ENCODE measurements at regions not wholly inside any gene's neighbourhood (a gene's known extent, or its start where the extent isn't known, plus 50 kb on each side); places are given as distances from the start of the nearest gene placed in this dataset.

DNA sequence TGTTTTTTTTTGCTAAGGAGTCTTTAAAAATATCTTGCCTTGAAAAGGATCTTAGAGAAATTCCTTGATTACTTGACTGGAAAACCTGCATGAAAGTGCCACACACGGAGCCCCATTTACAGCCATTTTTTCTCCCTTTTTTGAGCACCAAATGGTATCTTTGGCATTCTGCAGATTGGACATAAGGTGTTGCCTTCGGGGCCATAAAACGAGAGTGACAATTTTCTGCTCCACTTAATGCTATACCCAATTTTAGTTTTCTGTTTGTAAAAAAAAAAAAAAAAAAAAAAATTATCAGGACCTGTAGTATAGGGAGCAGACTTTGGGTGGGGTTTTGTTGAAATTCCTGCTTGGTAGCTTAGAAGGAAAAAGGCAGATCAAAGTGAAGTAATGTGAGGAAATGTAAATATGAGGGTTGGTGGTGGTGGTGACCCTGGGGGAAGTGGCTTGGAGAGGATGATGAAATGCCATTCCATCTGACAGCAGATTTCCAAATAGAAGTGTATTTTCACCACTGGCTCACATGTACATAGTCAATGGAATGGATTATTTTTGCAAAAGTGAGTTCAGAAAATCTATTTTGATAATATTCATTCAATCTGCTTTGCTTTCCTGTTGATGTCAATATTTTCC is 212.1 kb upstream of the SOX4 start:
- no peak overlapping the region for H3K27ac Mint-ChIP-seq
- H3K4me3 Mint-ChIP-seq: no peak overlapping the region
- H3K4me1 Mint-ChIP-seq (ENCODE audit: low read depth): no peaks in the 10 kb centered on the region
- H3K9me3 Mint-ChIP-seq (ENCODE audit: low read depth): no peaks in the 10 kb centered on the region
- H3K36me3 Mint-ChIP-seq: no peaks in the 10 kb centered on the region
- H3K27me3 Mint-ChIP-seq: peaks cover 3% of the 10 kb centered on the region

DNA sequence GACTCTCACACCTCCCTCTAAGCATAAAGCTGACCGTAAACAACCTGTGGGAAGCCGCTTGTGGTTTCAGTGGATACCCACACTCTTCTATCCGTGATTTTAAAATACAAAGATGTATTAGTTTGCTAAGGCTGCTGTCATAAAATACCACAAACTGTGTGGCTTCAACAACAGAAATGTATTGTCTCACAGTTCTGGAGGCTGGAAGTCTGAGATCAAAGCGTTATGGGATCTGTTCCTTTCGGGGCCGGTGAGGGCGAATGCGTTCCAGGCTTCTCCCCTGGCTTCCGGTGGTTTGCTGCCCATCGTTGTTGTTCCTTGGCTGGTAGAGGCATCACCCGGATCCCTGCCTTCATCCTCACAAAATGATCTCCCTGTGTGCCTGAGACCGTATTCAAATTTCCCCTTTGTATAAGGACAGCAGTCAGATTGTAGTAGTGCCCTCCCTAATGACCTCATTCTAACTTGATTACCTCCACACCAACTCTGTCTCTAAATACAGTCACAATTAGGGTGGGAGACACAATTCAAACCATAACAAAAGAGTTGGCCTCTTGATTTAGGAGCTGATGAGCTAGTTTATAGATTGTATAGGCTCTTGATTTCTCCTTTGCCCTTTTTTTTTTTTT is 210.6 kb upstream of the SOX4 start:
- Mint-ChIP-seq H3K4me1 (ENCODE audit: low read depth) (no peaks in the 10 kb centered on the region), H3K4me3 (no peak overlapping the region), H3K9me3 (ENCODE audit: low read depth) (no peaks in the 10 kb centered on the region), H3K27ac (no peak overlapping the region), H3K36me3 (no peaks in the 10 kb centered on the region), H3K27me3 (peaks cover 3% of the 10 kb centered on the region)

DNA sequence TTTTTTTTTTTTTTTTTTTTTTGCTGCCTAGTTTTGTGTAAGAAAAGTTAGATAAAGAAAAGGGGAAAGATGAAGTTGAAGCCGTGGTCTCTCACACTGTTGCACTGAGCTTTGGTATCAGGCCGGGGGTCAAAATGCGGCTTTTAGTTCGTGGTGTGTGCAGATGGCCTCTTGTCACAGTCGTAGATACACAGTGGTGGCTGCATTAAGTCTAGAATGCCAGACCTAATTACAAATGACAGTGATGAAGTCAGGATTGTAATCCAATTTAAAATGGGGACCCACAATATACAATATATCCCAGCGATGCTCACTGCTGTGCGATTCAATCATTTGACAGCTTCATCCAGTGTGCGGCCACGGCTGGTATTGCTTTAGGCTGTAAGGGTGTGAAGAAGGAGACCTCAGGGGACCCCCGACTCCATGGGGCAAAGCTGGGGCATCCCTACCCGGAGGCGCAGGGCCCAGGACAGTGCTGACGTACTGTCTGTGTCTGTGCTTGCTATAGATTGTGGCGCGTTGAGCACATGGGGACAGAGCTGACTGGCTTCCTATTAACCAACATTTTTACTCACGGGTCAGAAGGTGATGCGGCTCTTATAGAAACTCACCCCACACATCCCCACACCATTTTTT is 210.0 kb upstream of the SOX4 start:
- Mint-ChIP-seq H3K27me3 (peaks cover 3% of the 10 kb centered on the region), H3K9me3 (ENCODE audit: low read depth) (no peaks in the 10 kb centered on the region), H3K27ac (no peak overlapping the region), H3K36me3 (no peaks in the 10 kb centered on the region), H3K4me3 (no peak overlapping the region), H3K4me1 (ENCODE audit: low read depth) (no peaks in the 10 kb centered on the region)

DNA sequence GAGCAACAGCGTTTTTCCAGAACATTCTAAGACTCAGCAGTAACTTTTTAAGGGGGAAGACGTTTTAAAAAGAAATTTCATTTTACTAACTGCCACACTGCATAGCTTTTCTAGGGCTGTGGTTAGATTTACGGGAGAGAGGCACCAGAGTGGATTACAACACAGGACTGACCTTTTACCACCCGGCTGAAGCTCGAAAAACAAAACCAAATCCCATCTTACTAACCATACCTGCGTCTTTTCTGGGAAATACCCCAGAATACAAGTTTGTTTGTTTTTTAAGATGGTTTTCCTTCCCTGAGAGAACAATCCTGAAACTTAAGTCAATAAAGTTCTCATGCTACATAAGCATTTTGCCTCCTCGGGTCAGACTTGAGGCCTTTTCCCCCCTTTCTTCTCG is 209.3 kb upstream of the SOX4 start:
- Mint-ChIP-seq H3K36me3 (no peaks in the 10 kb centered on the region), H3K27ac (no peak overlapping the region), H3K9me3 (ENCODE audit: low read depth) (no peaks in the 10 kb centered on the region), H3K4me3 (no peak overlapping the region), H3K4me1 (ENCODE audit: low read depth) (no peaks in the 10 kb centered on the region), H3K27me3 (peaks cover 3% of the 10 kb centered on the region)

DNA sequence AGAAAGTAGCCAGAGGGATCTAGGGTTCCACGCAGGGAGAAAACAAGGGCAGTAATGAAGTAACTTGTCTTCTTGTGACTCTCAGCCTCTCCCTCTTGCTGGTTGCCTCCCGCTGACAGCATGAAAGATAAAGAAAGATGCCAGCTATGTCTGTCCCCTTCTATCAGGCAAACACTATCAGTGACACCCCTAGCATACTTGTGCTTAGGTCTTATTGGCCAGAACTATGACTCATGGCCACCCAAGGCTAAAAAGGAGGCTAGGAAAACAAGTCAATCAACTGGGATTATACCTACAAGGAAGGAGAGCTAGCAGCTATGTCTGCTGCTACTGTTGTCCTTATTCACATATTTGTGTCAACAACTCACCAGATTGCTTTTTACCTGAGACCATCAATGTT is 206.8 kb upstream of the SOX4 start:
- Mint-ChIP-seq H3K4me3 (no peak overlapping the region), H3K4me1 (ENCODE audit: low read depth) (no peaks in the 10 kb centered on the region), H3K27me3 (peaks cover 3% of the 10 kb centered on the region), H3K36me3 (no peaks in the 10 kb centered on the region), H3K9me3 (ENCODE audit: low read depth) (no peaks in the 10 kb centered on the region), H3K27ac (no peak overlapping the region)

DNA sequence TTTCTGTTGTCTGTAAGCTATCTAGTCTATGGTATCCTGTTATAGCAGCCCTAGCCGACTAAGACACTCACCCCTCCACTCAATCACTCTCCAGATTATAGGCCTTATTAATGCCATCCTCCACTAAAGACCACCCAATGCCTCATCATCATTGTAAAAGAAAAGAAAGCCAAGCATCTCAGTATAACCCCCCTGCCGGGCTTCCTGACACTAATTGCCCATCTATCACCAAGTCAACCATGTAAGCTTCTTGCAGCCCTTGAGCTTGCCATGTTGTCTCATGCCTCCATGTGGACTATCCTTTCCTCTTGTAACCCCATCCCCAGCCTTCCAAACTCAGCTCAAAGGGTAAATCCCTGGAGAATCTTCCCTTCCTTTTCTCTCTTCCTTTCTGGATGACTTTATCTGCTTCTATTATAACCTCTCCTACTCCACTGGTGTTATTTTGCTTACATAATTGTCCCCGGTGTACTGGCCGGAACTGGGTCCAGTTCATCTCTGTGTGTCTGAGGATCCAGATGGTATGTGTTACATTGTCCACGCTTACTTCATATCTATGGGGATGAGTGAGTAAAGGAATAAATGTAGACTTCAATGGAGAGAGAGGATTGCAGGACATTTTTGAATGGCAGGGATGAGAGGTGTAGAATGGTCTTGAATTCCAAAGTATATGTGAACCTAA is 202.9 kb upstream of the SOX4 start:
- H3K27ac Mint-ChIP-seq: no peak overlapping the region
- H3K27me3 Mint-ChIP-seq: peaks cover 1% of the 10 kb centered on the region
- H3K36me3 Mint-ChIP-seq: no peaks in the 10 kb centered on the region
- no peak overlapping the region for H3K4me3 Mint-ChIP-seq
- no peaks in the 10 kb centered on the region for H3K4me1 Mint-ChIP-seq (ENCODE audit: low read depth)
- no peaks in the 10 kb centered on the region for H3K9me3 Mint-ChIP-seq (ENCODE audit: low read depth)

DNA sequence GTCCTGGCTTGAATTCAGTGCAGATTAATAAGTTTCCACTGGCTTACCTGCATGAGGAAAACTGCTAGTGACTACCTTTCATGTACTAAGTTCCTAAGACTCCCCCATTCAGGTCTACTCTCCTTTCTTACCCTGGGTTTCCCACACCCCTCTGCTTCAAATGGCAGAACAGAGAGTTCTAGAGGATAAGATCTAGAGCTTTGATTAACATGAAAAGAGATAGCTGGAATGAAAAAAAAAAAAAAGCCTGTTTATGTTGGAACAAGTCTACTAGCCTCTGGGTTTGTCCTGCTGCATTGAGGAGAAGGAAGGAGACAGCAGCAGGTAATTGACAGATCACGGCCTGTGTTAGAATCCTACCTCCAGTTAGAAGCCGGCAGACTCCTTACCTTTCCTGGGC is 201.4 kb upstream of the SOX4 start:
- Mint-ChIP-seq H3K4me1 (ENCODE audit: low read depth) (no peaks in the 10 kb centered on the region), H3K9me3 (ENCODE audit: low read depth) (no peaks in the 10 kb centered on the region), H3K36me3 (no peaks in the 10 kb centered on the region), H3K4me3 (no peak overlapping the region), H3K27ac (no peak overlapping the region), H3K27me3 (no peaks in the 10 kb centered on the region)

DNA sequence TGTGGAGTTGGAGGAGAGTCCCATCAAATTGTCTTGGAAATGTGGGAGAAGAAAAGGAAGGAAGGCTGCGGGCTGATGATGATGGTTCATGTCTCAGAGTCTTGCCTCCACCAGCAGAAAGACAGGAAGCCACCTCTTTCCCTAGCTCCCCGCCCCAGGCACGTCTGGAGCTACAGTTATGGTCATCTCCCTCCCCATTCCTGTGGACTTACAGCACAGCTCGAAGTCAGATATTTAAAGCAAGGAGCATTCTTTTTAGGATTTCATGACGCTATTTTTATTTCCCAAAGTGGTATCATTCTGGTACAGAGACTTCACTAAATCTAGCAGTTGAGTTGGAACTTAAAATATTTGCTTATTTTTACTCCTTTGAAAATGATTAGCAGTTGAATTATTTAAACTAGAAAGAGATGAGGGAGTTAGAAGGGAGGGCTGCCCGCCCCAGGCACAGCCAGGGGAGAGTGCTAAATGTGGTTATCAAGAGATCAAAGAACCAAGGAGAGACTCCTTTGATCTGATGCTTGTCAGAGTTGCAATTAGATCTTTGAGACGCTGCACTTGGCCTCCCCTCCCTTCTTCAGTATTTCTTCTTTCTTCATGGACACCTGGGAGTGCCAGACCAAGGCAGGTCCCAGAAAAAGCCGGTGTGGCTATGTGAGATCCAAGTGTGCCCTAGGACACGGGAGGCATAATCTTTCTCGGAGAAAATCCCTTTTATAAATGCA is 199.9 kb upstream of the SOX4 start:
- no peak overlapping the region for H3K27ac Mint-ChIP-seq
- H3K27me3 Mint-ChIP-seq: no peaks in the 10 kb centered on the region
- H3K9me3 Mint-ChIP-seq (ENCODE audit: low read depth): no peaks in the 10 kb centered on the region
- H3K36me3 Mint-ChIP-seq: no peaks in the 10 kb centered on the region
- H3K4me3 Mint-ChIP-seq: no peak overlapping the region
- no peaks in the 10 kb centered on the region for H3K4me1 Mint-ChIP-seq (ENCODE audit: low read depth)

DNA sequence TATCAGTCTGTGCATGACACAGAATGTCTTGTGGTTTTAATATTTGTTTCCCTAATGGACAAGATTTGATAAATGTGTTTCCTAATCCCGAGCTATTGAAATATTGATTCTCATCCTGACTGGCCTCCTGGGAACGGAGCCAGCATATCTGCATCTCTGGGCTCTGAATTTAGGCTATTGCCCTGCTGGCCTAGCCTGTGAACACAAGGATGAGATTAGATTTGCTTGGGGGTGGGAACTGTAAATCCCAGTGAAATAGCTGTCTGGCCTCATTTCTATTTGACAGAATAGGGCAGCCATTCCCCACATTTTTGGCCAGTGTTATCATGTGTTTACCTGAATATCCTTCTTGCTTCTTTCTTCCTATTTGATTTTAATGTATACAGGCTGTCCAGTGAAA is 198.4 kb upstream of the SOX4 start:
- Mint-ChIP-seq H3K4me1 (ENCODE audit: low read depth) (no peaks in the 10 kb centered on the region), H3K4me3 (no peak overlapping the region), H3K27ac (no peak overlapping the region), H3K27me3 (no peaks in the 10 kb centered on the region), H3K36me3 (no peaks in the 10 kb centered on the region), H3K9me3 (ENCODE audit: low read depth) (no peaks in the 10 kb centered on the region)

DNA sequence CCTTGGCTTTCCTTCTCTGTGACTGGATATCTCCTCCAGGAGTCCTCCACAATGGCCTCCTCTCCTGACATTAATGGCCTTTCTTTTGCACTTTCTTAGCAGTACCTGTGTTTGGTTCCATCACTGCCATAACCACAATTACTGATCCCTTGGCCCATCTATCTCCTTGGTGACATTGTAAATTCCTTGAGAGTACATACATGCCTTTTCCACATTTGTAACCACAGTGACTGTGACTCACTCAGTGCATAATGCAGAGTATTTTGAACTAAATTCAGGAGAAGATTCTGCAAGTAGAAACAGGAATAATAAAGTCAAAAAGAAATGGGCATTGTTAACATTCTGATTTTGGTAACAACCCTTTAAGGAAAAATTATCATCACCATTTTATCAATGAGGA is 197.2 kb upstream of the SOX4 start:
- H3K4me1 Mint-ChIP-seq (ENCODE audit: low read depth): no peaks in the 10 kb centered on the region
- no peak overlapping the region for H3K4me3 Mint-ChIP-seq
- H3K9me3 Mint-ChIP-seq (ENCODE audit: low read depth): no peaks in the 10 kb centered on the region
- no peaks in the 10 kb centered on the region for H3K27me3 Mint-ChIP-seq
- H3K36me3 Mint-ChIP-seq: no peaks in the 10 kb centered on the region
- H3K27ac Mint-ChIP-seq: no peak overlapping the region

DNA sequence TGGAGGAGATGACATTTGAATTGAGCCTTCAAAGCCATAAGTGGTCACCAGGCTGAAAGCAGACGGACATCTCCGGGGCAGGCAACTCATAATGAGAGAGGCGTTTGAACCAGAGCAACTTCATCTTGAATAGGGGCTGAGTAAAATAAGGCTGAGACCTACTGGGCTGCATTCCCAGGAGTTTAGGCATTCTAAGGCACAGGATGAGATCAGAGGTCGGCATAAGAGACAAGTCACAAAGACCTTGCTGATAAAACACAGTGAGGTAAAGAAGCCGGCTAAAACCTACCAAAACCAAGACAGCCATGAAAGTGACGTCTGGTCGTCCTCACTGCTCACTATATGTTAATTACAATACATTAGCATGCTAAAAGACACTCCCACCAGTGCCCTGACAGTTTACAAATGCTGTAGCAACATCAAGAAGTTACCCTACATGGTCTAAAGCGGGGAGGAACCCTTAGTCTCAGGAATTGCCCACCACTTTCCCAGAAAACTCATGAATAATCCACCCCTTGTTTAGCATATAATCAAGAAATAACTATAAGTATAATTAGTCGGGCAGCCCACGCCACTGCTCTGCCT is 194.7 kb upstream of the SOX4 start:
- H3K4me1 Mint-ChIP-seq (ENCODE audit: low read depth): no peaks in the 10 kb centered on the region
- H3K9me3 Mint-ChIP-seq (ENCODE audit: low read depth): no peaks in the 10 kb centered on the region
- no peak overlapping the region for H3K27ac Mint-ChIP-seq
- H3K27me3 Mint-ChIP-seq: no peaks in the 10 kb centered on the region
- no peak overlapping the region for H3K4me3 Mint-ChIP-seq
- no peaks in the 10 kb centered on the region for H3K36me3 Mint-ChIP-seq

DNA sequence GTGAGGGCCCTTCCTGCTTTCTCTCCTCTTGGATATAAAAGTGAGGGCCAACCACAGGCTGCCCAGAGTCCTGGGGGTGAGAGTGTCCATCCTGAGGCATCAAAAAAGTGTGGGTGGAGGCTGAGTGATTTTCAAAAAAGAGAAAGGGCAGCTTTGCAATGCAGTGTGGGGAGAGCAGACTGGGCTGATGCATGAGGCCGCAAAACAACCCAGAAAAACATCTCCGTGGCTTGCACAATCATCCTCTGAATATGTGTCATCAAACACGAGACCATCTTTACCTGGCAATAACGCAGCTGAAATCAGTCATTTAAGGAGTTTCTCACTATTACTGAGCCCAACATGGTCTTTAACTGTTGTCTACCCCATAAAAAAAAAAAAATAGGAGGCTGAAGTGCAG is 191.2 kb upstream of the SOX4 start:
- Mint-ChIP-seq H3K27me3 (no peaks in the 10 kb centered on the region), H3K9me3 (ENCODE audit: low read depth) (no peaks in the 10 kb centered on the region), H3K36me3 (no peaks in the 10 kb centered on the region), H3K4me1 (ENCODE audit: low read depth) (no peaks in the 10 kb centered on the region), H3K4me3 (no peak overlapping the region), H3K27ac (no peak overlapping the region)

DNA sequence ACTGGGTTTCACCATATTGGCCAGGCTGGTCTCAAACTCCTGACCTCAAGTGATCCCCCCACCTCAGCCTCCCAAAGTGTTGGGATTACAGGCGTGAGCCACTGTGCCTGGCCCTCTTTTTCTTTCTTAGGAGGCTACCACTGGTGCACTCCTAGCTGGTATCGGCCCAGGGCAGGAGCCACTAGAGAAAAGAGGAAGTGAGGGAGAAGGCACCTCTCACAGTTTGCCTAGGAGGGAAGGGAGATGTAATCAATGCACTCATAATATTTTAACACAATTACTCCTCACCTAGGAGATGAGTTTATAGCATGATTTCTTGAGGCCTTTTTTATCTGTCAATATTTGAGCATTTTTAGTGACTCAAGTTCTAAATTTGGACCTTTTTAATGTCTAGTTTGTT is 189.0 kb upstream of the SOX4 start:
- Mint-ChIP-seq H3K27me3 (peaks cover 3% of the 10 kb centered on the region), H3K4me1 (ENCODE audit: low read depth) (no peaks in the 10 kb centered on the region), H3K36me3 (no peaks in the 10 kb centered on the region), H3K4me3 (no peak overlapping the region), H3K9me3 (ENCODE audit: low read depth) (no peaks in the 10 kb centered on the region), H3K27ac (no peak overlapping the region)

DNA sequence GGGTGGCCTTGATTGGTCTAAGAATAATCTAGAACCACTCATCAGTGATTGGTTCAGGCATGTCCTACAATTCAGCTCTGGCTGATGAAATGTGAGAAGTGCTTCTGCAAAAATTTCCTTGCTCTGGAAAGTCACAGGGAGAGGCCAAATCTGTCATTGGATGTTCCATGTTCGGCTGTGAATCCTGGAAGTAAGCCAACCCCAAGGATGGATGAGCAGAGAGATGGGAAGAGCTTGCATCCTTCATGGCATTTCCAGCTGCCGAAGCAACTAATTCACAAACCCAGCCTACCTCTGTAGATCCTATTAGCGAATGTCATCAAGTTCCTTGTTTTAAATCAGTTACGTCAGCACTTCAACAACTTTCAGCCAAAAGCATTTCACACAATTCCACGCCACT is 187.2 kb upstream of the SOX4 start:
- no peak overlapping the region for H3K27ac Mint-ChIP-seq
- no peaks in the 10 kb centered on the region for H3K36me3 Mint-ChIP-seq
- H3K4me1 Mint-ChIP-seq (ENCODE audit: low read depth): no peaks in the 10 kb centered on the region
- no peak overlapping the region for H3K4me3 Mint-ChIP-seq
- peaks cover 3% of the 10 kb centered on the region for H3K27me3 Mint-ChIP-seq
- H3K9me3 Mint-ChIP-seq (ENCODE audit: low read depth): no peaks in the 10 kb centered on the region

DNA sequence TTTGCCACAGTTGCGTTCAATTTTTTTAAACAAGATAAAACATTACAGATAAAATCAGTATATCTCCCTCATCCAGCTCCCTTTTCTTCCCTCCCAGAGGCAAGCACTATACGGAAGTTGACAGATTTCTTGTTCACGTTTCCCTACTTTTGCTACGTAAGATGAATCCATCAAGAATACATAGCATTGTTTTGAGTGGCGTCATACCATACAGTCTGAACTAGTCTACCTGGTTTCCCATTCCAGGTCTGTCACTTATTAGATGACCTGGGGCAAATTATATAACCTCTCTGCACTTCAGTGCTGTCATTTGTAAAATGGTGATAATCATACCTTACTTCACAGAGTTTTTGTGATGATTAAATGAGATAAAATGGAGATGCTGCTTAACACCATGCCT is 184.3 kb upstream of the SOX4 start:
- Mint-ChIP-seq H3K9me3 (ENCODE audit: low read depth) (no peaks in the 10 kb centered on the region), H3K27me3 (peaks cover 3% of the 10 kb centered on the region), H3K36me3 (no peaks in the 10 kb centered on the region), H3K27ac (no peak overlapping the region), H3K4me3 (no peak overlapping the region), H3K4me1 (ENCODE audit: low read depth) (no peaks in the 10 kb centered on the region)

All from activated naive CD8-positive, alpha-beta T cell (primary cell).